ENCODE measurements at regions not wholly inside any gene's neighbourhood (a gene's known extent, or its start where the extent isn't known, plus 50 kb on each side); places are given as distances from the start of the nearest gene placed in this dataset.
"Not testable (repeated sequence)": the region's sequence is repeated elsewhere in the genome, so short reads cannot be mapped to it uniquely, and the experiment has no call there.

DNA sequence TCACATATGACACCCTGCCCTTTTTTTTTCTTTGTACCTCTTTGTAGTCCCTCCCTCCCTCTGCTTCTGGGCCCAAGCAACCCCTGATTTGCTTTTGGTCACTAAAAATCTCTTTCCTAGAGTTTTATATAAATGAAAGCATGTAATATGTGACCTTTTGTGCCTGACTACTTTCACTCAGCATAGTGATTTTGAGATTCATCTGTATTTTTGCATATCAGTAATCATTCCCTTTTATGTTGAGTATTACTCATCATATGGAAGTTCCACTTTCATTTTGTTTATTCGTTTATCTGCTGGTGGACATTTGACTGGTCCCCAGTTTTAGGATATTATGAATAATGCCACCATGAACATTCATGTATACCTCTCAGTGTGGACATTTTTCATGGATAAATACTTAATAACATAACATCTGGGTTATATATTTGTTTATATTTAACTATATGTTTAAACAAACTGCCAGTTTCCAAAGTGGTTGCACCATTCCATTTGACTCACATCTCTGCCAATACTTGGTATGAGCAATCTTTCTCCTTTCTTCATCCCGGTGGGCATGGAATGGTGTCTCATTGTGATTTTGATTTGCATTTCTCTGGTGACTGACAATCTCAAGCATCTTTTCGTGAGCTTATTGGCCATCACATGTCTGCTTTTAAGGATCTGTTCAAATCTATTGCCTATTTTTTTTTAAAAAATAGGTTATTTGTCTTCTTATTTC lies 115.7 kb upstream of the S1PR3 start:
- Mint-ChIP-seq H3K9me3 (peaks cover 0 to 6% (median 0%) of the 10 kb centered on the region in 7 donors), H3K4me3 (no peak overlapping the region), H3K4me1 (peaks cover 5 to 8% (median 8%) of the 10 kb centered on the region in 3 donors), H3K27ac (peak overlapping the region in 1 of 6 donors; percentile 58), H3K36me3 (peaks cover 0 to 3% of the 10 kb centered on the region in 2 donors), H3K27me3 (peaks cover 11 to 28% (median 23%) of the 10 kb centered on the region in 3 donors)
- ATAC-seq (ENCODE audit: low read depth in 2 of 2) (no peak), DNase-seq (no peak)

DNA sequence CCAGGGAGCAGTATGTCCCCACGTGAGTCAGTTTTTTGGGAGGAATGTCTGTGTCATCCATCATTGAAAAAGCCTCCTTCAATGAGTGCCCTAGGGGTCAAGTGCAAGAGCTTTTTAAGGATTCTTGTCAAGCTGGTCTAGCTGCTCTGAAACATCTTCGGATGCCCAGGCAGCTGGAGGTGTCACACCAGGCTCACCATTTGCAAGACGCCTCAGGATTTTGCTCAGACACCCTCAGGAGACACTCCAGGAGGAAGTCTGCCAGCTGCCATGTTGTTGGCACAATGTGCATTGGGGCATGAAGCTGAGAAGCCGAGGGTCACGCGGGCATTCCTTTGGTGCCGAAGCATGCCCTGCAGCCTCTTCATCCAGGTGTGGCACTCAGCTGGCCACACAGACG lies 111.1 kb upstream of the S1PR3 start:
- H3K36me3 Mint-ChIP-seq: peaks cover 0 to 3% of the 10 kb centered on the region in 2 donors

DNA sequence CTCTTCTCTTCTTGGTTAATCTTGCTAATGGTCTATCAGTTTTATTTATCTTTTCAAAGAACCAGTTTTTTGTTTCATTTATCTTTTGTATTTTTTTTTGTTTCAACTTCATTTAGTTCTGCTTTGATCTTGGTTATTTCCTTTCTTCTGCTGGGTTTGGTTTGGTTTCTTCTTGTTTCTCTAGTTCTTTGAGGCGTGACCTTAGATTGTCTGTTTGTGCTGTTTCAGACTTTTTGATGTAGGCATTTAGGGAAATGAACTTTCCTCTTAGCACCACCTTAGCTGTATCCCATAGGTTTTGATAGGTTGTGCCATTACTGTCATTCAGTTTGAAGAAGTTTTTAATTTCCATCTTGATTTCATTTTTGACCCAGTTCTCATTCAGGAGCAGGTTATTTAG lies 107.0 kb upstream of the S1PR3 start:
- H3K27ac Mint-ChIP-seq: peak overlapping the region in 2 of 6 donors; percentile 3
- DNase-seq: peak; percentile 30
- peaks cover 0 to 21% (median 4%) of the 10 kb centered on the region in 7 donors for H3K9me3 Mint-ChIP-seq
- H3K4me1 Mint-ChIP-seq: peaks cover 6 to 23% (median 15%) of the 10 kb centered on the region in 3 donors
- peak overlapping the region in 6 of 8 donors; percentile 11 to 66 (median 34) for H3K4me3 Mint-ChIP-seq
- not testable (repeated sequence) for H3K27me3 Mint-ChIP-seq; H3K36me3 Mint-ChIP-seq; ATAC-seq (ENCODE audit: low read depth in 2 of 2)

More for the DNA sequence above, 111.1 kb upstream of the S1PR3 start:
- no peak overlapping the region for H3K27ac Mint-ChIP-seq
- peaks cover 6 to 19% (median 15%) of the 10 kb centered on the region in 3 donors for H3K4me1 Mint-ChIP-seq
- peaks cover 0 to 15% (median 6%) of the 10 kb centered on the region in 7 donors for H3K9me3 Mint-ChIP-seq
- H3K27me3 Mint-ChIP-seq: peaks cover 5 to 10% (median 10%) of the 10 kb centered on the region in 3 donors
- ATAC-seq (ENCODE audit: low read depth in 2 of 2): no peak
- DNase-seq: no peak
- H3K4me3 Mint-ChIP-seq: no peak overlapping the region

DNA sequence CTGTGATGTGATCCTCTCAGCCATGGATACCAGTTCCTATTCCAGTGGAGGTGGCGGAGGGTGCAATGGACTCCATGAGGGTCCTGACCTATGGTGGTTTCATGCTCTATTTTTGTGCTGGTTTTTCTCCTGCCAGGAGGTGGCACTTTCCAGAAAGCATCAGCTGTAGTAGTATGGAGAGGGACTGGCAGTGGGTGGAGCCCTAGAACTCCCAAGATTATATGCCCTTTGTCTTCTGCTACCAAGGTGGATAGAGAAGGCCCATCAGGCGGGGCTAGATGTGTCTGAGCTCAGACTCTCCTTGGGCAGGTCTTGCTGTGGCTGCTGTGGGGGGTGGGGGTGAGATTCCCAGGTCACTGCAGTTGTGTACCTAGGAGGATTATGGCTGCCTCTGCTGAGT lies 104.5 kb upstream of the S1PR3 start:
- not testable (repeated sequence) for H3K27me3 Mint-ChIP-seq; H3K36me3 Mint-ChIP-seq; ATAC-seq (ENCODE audit: low read depth in 2 of 2); H3K27ac Mint-ChIP-seq; DNase-seq; H3K4me3 Mint-ChIP-seq
- Mint-ChIP-seq H3K9me3 (peaks cover 0 to 21% (median 4%) of the 10 kb centered on the region in 7 donors), H3K4me1 (peaks cover 11 to 39% (median 23%) of the 10 kb centered on the region in 3 donors)

DNA sequence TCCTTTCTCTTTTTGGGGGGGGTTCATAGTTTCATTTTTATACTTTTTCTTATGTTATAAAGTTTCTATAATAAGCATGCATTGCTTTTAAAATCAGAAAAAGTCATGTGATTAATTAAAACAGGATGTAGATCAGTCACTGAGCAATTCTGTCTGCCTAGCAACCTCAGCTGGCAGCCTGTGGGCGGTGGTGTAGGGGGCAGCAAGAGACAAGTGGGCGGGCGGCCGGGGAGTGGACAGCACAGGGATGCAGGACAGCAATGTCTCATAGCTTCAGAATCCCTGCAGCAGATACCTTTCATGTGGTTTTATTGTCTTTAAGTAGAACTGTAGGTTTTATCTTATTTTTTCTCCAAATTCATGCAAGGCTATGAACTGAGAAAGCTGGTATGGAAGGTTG lies 101.9 kb upstream of the S1PR3 start:
- no peak overlapping the region for H3K27ac Mint-ChIP-seq
- ATAC-seq (ENCODE audit: low read depth in 2 of 2) (no peak), DNase-seq (no peak)
- no peak overlapping the region for H3K4me3 Mint-ChIP-seq
- H3K4me1 Mint-ChIP-seq: peaks cover 7 to 28% (median 11%) of the 10 kb centered on the region in 3 donors
- H3K27me3 Mint-ChIP-seq: peaks cover 11 to 18% (median 14%) of the 10 kb centered on the region in 3 donors
- H3K36me3 Mint-ChIP-seq: no peaks in the 10 kb centered on the region
- peaks cover 0 to 10% (median 3%) of the 10 kb centered on the region in 7 donors for H3K9me3 Mint-ChIP-seq

DNA sequence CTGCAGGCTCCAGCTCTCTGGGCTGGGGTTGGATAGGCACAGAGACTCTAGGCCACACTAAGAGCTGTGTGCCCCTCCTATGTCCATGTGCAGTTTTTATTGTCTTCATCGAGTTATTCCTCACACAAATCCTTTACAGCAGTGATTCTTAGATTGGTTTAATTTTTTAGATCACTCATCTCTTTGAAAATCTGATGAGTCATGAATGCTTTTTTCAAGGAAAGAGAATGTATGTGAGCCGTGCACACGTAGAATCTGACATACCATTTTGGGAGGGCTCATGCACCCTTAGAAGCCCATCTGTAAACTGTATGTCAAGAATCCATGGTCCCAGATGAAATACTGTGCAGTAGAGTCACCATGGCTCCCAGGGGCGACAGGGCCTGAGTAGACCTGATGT lies 100.7 kb upstream of the S1PR3 start:
- H3K9me3 Mint-ChIP-seq: peaks cover 0 to 9% (median 3%) of the 10 kb centered on the region in 7 donors
- no peaks in the 10 kb centered on the region for H3K36me3 Mint-ChIP-seq
- H3K4me1 Mint-ChIP-seq: peaks cover 6 to 23% (median 9%) of the 10 kb centered on the region in 3 donors
- no peak overlapping the region for H3K27ac Mint-ChIP-seq
- H3K4me3 Mint-ChIP-seq: peak overlapping the region in 1 of 8 donors; percentile 57
- no peak for DNase-seq
- H3K27me3 Mint-ChIP-seq: peaks cover 16 to 22% (median 19%) of the 10 kb centered on the region in 3 donors
- no peak for ATAC-seq (ENCODE audit: low read depth in 2 of 2)

DNA sequence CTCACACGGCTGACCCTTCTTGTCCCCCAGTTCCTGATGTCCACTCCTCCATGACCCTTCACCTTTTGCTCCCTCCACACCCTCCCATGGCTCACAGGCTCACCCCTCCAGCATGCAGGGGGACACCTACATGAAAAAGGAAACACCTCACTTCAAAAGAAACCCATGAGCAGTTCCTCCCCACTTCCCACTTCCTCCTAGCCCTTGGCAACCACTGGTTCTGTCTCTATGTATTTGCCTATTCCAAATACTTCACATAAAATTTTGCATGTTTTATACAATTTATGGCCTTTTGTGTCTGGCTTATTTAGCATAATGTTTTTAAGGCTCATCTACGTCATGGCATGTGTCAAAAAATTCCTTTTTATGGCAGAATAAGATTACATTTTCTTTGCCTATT lies 100.2 kb upstream of the S1PR3 start:
- peaks cover 0 to 6% (median 3%) of the 10 kb centered on the region in 7 donors for H3K9me3 Mint-ChIP-seq
- peaks cover 18 to 23% (median 19%) of the 10 kb centered on the region in 3 donors for H3K27me3 Mint-ChIP-seq
- H3K4me1 Mint-ChIP-seq: peaks cover 6 to 23% (median 9%) of the 10 kb centered on the region in 3 donors
- H3K27ac Mint-ChIP-seq: no peak overlapping the region
- H3K4me3 Mint-ChIP-seq: peak overlapping the region in 1 of 8 donors; percentile 57
- H3K36me3 Mint-ChIP-seq: no peaks in the 10 kb centered on the region
- peak in 1 of 2 donors; percentile 56 for ATAC-seq (ENCODE audit: low read depth in 2 of 2)
- DNase-seq: no peak

DNA sequence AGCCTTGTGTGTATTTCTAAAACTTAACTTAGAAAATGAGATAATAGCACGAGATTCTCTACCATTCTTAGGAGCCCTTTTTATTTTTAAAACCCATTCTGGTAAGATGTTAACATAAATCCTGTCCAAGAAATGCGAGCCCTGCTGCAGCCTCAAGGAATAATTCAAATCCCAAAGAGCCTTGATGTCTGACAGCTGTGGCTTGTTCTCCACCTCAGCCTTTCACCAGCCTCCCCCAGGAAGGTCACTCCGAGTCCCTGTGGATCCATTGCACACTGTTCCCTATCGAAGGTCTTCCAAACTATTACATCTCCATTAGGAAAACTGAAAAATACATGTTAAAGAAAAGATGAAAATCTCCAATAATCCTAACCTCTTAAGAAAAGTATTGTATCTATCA lies 98.5 kb upstream of the S1PR3 start:
- Mint-ChIP-seq H3K9me3 (peaks cover 0 to 3% (median 0%) of the 10 kb centered on the region in 7 donors), H3K27ac (no peak overlapping the region), H3K4me3 (no peak overlapping the region), H3K36me3 (no peaks in the 10 kb centered on the region), H3K4me1 (peaks cover 6 to 23% (median 9%) of the 10 kb centered on the region in 3 donors), H3K27me3 (peaks cover 24 to 32% (median 31%) of the 10 kb centered on the region in 3 donors)
- DNase-seq (no peak), ATAC-seq (ENCODE audit: low read depth in 2 of 2) (no peak)

DNA sequence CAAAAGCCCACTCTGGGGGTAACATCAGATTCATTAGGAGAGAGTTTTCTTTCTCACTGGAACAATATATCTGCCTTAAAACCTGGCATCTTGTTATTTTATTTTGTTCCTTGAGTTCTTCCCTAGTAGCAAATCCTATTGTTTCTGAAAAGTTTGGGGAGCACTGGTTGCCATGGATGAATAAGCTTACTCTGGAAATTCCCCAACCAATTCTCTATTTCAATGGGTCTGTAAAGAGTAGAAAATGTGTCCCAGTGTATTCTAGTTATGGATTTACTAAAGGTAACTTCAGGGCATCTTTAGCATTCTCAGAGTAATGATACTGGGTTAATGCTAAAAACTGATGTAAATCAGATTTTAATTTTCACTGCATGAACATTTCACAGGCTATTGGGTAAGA lies 94.2 kb upstream of the S1PR3 start:
- H3K36me3 Mint-ChIP-seq: no peaks in the 10 kb centered on the region
- H3K27ac Mint-ChIP-seq: peak overlapping the region in 1 of 6 donors; percentile 89
- ATAC-seq (ENCODE audit: low read depth in 2 of 2): no peak
- H3K4me1 Mint-ChIP-seq: peaks cover 0 to 2% (median 0%) of the 10 kb centered on the region in 3 donors
- peaks cover 29 to 52% (median 41%) of the 10 kb centered on the region in 3 donors for H3K27me3 Mint-ChIP-seq
- H3K9me3 Mint-ChIP-seq: peaks cover 0 to 3% (median 0%) of the 10 kb centered on the region in 7 donors
- H3K4me3 Mint-ChIP-seq: no peak overlapping the region
- no peak for DNase-seq

DNA sequence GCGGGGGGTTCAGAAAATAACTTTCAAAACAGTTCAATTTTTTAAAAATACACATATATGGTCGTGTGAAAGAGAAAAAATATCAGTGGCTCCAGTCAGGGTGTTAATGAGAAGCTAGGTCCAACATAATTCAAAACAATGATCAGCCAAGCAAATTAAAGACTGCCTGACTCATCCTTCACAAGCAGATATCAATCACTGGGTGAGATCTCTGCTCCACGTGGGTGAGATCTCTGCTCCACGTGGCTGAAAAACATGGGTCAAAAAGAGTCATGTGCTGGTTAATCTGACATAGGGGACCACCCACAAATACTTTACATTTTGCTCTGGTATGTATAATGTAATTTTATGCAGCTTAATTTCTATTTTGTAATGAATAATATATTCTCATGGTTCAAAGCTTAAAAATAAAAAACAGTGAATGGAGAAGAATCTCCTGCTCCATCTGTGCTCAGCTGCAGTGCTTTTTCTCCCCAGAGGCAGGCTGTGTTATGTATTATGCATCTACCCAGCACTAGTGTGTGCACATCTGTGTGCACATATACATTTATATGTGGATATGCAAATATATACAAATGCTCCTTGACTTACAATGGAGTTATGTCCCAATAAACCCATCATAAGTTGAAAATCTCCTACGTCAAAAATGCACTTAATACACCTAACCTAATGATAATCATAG lies 93.1 kb upstream of the S1PR3 start:
- DNase-seq (no peak), ATAC-seq (ENCODE audit: low read depth in 2 of 2) (no peak)
- H3K27ac Mint-ChIP-seq: no peak overlapping the region
- no peak overlapping the region for H3K4me3 Mint-ChIP-seq
- no peaks in the 10 kb centered on the region for H3K36me3 Mint-ChIP-seq
- no peaks in the 10 kb centered on the region for H3K4me1 Mint-ChIP-seq
- peaks cover 35 to 46% (median 44%) of the 10 kb centered on the region in 3 donors for H3K27me3 Mint-ChIP-seq
- H3K9me3 Mint-ChIP-seq: peaks cover 0 to 4% (median 0%) of the 10 kb centered on the region in 7 donors

DNA sequence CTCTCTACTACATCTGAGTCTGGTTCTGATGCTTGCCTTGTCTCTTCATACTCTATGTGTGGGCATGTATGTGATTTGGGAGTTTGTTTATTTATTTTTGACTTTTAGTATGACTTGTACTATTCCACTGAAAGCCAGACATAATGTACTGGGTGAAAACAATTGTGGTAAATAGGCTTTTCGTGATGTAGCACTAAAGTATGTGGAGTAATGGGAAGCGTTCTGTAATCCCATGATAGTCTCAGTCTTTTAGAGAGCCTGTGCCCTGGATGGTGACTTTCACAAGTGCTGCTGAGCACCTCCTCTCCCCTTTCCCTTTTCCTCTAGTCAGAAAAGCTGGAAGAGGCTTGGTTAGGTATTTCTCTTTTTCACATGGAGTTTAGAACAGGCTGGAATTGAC lies 85.8 kb upstream of the S1PR3 start:
- no peaks in the 10 kb centered on the region for H3K4me1 Mint-ChIP-seq
- H3K27me3 Mint-ChIP-seq: peaks cover 23 to 64% (median 41%) of the 10 kb centered on the region in 3 donors
- H3K4me3 Mint-ChIP-seq: no peak overlapping the region
- peaks cover 12 to 13% of the 10 kb centered on the region in 2 donors for H3K36me3 Mint-ChIP-seq
- ATAC-seq (ENCODE audit: low read depth in 2 of 2) (no peak), DNase-seq (no peak)
- H3K27ac Mint-ChIP-seq: no peak overlapping the region
- H3K9me3 Mint-ChIP-seq: peaks cover 7 to 41% (median 19%) of the 10 kb centered on the region in 7 donors

DNA sequence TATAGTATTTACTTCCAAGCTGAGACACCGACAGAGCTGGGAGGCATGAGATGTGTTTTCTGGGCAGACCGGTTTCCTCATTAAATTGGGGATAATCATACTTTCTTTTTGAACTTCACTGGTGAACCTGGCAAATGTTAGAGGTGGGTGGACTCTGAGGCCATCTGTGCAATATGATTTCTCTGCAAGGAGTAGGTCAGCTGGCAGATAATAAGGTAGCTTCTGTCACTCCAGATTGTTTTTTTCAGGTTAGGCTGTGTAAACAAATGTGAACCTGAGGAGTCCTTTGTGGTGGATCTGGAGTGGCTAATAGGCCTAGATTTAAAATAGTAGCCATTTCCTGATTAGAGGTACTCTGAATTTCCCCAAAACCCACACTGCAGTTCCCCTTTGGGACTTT lies 75.4 kb upstream of the S1PR3 start:
- no peak for ATAC-seq (ENCODE audit: low read depth in 2 of 2)
- H3K27me3 Mint-ChIP-seq: peaks cover 0 to 38% (median 8%) of the 10 kb centered on the region in 3 donors
- H3K36me3 Mint-ChIP-seq: peaks cover 0 to 21% of the 10 kb centered on the region in 2 donors
- peak overlapping the region in 1 of 8 donors; percentile 47 for H3K4me3 Mint-ChIP-seq
- no peak overlapping the region for H3K27ac Mint-ChIP-seq
- DNase-seq: no peak
- peaks cover 4 to 20% (median 11%) of the 10 kb centered on the region in 7 donors for H3K9me3 Mint-ChIP-seq
- H3K4me1 Mint-ChIP-seq: peaks cover 7 to 17% (median 7%) of the 10 kb centered on the region in 3 donors

DNA sequence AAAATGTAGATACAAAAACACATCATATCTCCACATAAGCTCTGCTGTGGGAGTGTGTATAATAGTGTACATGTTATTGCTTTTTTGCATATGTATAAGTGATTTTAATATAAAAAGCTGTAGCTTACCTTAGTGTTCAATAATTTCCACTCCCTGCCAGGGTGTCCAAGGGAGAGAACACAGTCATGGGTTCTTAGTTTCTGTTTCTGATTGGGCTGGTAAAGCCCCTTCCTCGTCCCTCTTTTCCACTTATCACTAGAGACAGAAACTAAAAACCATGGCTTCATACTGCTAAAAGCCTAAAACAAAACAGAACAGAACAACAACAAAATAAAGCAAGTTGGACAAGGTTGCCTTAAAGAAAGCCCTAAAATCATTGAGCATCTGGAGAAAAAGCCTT lies 74.4 kb upstream of the S1PR3 start:
- DNase-seq: no peak
- no peak overlapping the region for H3K27ac Mint-ChIP-seq
- no peak overlapping the region for H3K4me3 Mint-ChIP-seq
- peaks cover 0 to 38% (median 8%) of the 10 kb centered on the region in 3 donors for H3K27me3 Mint-ChIP-seq
- peaks cover 0 to 21% of the 10 kb centered on the region in 2 donors for H3K36me3 Mint-ChIP-seq
- ATAC-seq (ENCODE audit: low read depth in 2 of 2): no peak
- H3K9me3 Mint-ChIP-seq: peaks cover 4 to 20% (median 11%) of the 10 kb centered on the region in 7 donors
- peaks cover 13 to 26% (median 14%) of the 10 kb centered on the region in 3 donors for H3K4me1 Mint-ChIP-seq
